ENCODE measurements at regions not wholly inside any gene's neighbourhood (a gene's known extent, or its start where the extent isn't known, plus 50 kb on each side); places are given as distances from the start of the nearest gene placed in this dataset.

DNA sequence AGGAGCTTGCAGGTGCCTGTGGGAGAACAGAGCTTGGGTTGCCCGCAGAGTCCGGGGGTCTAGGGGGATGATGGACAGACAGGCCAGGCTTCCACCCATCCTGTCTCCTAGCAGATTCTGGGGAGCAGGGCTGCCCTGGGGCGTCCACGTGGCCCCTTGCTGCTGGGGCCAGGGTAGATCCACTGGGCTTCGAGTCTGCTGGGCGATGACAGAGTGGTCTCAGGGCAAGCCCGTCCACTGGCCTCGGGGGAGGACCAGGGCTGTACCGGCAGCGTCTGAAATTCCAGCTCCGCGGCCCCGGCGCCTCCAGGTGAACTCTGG, 124.2 kb upstream of the IRX4 start:
- no peaks in the 10 kb centered on the region for H3K9me3 ChIP-seq
- DNase-seq, result no peak
- H3K4me1 ChIP-seq, result no peaks in the 10 kb centered on the region
- H3K4me3 ChIP-seq, result no peak overlapping the region
- WGBS, 2 donors, result 81 to 82% methylated on average over 12 to 14 of the region's 14 CpGs
- intact Hi-C loops (cut with DNase I), result no loop called here
- no peaks in the 10 kb centered on the region for H3K27me3 ChIP-seq
- no peak for FAIRE-seq
- ATAC-seq, result no peak
- TF ChIP-seq, protein P1, sequence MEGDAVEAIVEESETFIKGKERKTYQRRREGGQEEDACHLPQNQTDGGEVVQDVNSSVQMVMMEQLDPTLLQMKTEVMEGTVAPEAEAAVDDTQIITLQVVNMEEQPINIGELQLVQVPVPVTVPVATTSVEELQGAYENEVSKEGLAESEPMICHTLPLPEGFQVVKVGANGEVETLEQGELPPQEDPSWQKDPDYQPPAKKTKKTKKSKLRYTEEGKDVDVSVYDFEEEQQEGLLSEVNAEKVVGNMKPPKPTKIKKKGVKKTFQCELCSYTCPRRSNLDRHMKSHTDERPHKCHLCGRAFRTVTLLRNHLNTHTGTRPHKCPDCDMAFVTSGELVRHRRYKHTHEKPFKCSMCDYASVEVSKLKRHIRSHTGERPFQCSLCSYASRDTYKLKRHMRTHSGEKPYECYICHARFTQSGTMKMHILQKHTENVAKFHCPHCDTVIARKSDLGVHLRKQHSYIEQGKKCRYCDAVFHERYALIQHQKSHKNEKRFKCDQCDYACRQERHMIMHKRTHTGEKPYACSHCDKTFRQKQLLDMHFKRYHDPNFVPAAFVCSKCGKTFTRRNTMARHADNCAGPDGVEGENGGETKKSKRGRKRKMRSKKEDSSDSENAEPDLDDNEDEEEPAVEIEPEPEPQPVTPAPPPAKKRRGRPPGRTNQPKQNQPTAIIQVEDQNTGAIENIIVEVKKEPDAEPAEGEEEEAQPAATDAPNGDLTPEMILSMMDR (IDR thresholded peaks at IDR 0.05), result no peak
- no peaks in the 10 kb centered on the region for H3K36me3 ChIP-seq
- H3K27ac ChIP-seq, result no peak overlapping the region

DNA sequence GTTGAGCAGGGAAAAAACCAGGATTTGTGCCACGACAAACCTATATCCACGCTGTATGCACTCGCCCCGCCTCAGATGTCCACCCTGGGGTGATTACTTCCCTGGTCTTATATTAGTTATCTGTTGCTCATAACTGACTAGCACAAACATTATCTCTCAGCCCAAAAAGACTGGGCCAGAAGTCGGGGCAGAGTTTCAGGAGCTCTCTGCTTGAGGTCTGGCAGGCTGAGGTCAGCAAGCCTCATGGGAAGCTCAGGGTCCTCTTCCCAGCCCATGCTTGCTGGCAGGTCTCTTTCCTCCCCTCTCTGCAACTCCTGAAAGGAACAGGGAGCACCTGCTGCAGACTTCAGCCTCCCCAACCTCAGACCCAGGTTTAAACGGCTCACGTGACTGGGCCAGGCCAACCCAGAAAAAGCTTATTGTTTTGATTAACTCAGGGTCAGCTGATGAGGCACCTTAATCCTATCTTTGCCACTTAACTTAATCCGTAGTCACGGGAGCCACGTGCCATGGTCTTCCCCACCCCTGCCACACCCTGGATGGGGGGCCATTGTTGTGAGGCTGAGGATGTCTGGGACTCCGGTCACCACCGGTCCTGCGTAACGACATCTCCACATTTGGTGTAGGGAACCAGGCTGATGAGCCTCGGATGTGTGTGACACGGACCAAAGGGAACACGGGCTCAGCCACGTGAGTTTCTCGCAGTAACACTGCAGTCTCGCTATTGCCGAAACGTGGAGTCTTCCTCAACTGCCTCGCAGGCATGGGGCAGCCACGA, 123.7 kb upstream of the IRX4 start:
- H3K4me3 ChIP-seq, result no peak overlapping the region
- ATAC-seq (no peak), FAIRE-seq (no peak), DNase-seq (no peak)
- no peak overlapping the region for H3K27ac ChIP-seq
- intact Hi-C loops (cut with DNase I), result no loop called here
- no peaks in the 10 kb centered on the region for H3K9me3 ChIP-seq
- 78 to 80% methylated on average over 24 of the region's 24 CpGs for WGBS, 2 donors
- TF ChIP-seq, protein P1 (IDR thresholded peaks at IDR 0.05), result no peak
- H3K36me3 ChIP-seq, result no peaks in the 10 kb centered on the region
- no peaks in the 10 kb centered on the region for H3K27me3 ChIP-seq
- no peaks in the 10 kb centered on the region for H3K4me1 ChIP-seq

DNA sequence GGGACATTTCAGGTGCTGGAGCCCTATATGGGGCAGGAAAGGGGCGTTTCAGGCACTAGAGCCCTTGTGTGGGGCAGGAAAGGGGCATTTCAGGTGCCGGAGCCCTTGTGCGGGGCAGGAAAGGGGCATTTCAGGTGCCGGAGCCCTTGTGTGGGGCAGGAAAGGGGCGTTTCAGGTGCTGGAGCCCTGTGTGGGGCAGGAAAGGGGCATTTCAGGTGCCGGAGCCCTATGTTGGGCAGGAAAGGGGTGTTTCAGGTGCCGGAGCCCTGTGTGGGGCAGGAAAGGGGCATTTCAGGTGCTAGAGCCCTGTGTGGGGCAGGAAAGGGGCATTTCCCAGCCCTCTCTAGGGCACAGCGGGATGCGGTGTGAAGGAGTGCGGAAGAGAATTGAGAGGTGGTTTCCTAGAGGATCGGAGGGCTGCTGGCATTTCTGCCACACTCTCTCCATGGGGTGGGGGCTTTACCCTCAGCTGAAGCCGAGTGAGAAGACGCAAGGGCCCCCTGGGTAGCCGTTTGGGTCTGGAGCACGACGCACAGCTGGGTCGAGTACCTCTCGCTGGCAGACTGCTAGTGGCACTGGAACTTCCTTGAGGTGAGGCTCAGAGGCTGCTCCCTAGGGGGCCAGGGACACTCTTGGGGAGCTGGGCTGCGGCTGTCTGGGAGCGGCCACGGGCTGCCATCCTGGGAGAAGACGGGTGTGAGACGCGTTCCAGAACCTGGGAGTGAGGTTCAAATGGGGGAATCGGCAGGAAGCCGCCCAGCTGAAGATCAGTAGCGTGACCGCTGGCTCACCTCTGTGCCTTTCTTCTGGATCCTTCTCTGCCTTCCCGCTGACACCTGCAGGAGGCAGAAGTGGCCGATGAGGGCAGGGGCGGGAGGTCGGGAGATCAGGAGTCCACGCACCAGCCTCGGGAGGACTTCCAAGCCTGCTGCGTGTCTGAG, 122.6 kb upstream of the IRX4 start:
- no peaks in the 10 kb centered on the region for H3K9me3 ChIP-seq
- H3K4me3 ChIP-seq, result no peak overlapping the region
- TF ChIP-seq, protein P1 (IDR thresholded peaks at IDR 0.05), result no peak
- 66 to 74% methylated on average over 35 of the region's 35 CpGs for WGBS, 2 donors
- no peak for DNase-seq
- H3K27me3 ChIP-seq, result no peaks in the 10 kb centered on the region
- no peak overlapping the region for H3K27ac ChIP-seq
- no peaks in the 10 kb centered on the region for H3K4me1 ChIP-seq
- ATAC-seq, result no peak
- intact Hi-C loops (cut with DNase I), result no loop called here
- FAIRE-seq, result no peak
- no peaks in the 10 kb centered on the region for H3K36me3 ChIP-seq

DNA sequence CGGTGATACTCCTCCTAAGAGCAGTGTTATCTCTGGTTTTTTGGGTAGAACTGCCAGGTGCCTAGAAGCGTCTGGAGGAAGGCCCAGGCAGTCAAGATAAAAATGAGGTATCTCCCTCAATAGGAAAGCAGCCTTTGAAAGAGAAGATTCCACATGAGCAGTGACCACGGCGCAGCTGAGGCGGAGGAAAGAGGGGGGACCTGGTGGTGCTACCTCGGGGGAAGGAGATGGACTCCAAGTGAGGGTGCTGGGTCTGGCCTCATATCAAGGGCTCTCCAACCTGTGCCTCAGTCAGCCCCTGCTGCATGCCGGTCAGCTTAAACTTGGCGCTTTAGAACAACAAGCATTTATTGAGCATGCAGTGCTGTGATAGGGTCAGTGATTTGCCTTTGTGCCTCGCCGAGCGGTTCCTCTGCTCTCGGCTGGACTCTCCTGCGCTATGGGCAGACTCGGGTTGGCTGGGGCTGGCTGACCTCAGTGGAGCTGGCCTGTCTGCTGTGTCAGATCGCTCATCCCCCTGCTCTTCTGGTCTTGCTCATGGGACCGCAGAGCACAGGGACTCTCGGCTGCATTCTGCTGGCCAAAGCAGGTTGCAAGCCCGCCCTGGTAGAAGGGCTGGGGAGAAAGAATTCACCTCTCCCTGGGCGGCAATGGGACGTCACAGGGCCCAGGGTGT, 121.1 kb upstream of the IRX4 start:
- H3K4me3 ChIP-seq, result no peak overlapping the region
- H3K36me3 ChIP-seq, result no peaks in the 10 kb centered on the region
- H3K27me3 ChIP-seq, result no peaks in the 10 kb centered on the region
- H3K27ac ChIP-seq, result no peak overlapping the region
- no peak for FAIRE-seq
- no peak for DNase-seq
- intact Hi-C loops (cut with DNase I), result no loop called here
- H3K9me3 ChIP-seq, result no peaks in the 10 kb centered on the region
- H3K4me1 ChIP-seq, result no peaks in the 10 kb centered on the region
- WGBS, 2 donors, result 77 to 79% methylated on average over 20 of the region's 20 CpGs
- ATAC-seq, result no peak
- TF ChIP-seq, protein P1 (IDR thresholded peaks at IDR 0.05), result no peak
